HG02870 (cell line): ENCODE measurements at regions not wholly inside any gene's neighbourhood (a gene's known extent, or its start where the extent isn't known, plus 50 kb on each side); places are given as distances from the start of the nearest gene placed in this dataset.
"Not testable (repeated sequence)": the region's sequence is repeated elsewhere in the genome, so short reads cannot be mapped to it uniquely, and the experiment has no call there.

Experiments
- ATAC-seq: cut with Tn5 transposase; IDR thresholded peaks from one replicate; pipeline ENCODE4 v1.9.1; 2021; ENCODE audit warnings: mild to moderate bottlenecking, moderate library complexity; ENCODE audit not compliant: unreplicated experiment

DNA sequence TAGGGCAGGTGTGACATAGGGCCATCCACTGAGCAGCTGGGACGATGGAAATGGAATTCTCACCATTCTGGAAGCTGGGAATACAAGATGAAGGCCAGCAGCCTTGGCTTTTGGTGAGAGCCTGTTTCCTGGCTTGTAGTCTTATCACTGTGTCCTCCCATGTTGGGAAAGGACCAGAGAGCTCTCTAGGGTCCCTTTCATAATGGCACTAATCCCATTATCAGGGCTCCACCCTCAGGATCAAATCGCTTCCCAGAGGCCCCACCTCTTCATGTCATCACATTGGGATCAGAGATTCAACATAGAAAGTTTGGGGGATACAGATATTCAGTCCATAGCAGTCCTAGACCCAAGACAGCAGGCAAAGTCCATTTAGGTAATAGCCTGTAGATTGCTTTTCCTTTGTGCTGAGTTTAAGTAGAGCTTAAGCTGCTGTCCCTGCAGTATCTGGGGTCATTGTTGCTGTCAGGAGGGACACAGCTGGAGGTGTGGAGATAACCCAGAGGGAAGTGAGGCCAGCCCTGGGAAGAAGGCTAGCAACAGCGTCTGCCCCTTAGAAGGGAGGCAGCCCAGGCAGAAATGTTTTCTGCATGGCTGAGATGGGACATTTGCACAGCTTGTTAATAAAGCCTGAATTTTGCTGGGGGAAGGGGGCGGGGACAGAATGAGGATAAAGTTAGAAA is 136.5 kb upstream of the GPR12 start:
- no peak for ATAC-seq

DNA sequence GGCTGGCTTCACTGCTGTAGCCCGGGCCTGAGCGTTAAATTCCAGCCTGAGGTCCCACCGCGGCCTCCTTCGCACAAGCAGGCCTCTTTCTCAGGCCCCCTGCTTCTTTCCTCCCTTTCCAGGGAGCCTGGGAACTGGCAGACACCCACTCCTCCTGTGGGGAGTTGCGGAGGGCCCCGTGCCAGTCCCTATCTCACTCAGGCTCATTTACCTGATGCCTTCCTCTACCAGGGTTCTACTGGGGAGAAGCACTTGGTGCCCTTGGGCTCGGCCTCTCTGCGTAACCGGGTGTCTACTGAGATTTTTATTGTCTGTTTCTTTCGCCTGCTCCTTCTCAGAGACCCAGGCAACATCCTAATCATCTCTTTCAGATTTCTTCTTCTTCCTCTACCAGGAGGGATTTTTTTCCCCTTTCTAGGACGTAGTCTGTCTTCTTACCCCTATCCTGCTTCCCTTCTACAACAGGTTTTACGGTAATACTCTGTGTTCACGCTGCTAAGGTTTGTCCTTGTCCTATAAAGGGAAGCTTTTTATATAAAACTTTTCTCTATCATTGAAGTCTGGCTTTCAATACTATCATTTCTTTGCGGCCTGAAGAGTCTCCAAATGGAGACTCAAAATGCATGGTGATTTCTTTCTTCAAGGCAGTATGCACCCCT is 135.4 kb upstream of the GPR12 start:
- no peak for ATAC-seq

DNA sequence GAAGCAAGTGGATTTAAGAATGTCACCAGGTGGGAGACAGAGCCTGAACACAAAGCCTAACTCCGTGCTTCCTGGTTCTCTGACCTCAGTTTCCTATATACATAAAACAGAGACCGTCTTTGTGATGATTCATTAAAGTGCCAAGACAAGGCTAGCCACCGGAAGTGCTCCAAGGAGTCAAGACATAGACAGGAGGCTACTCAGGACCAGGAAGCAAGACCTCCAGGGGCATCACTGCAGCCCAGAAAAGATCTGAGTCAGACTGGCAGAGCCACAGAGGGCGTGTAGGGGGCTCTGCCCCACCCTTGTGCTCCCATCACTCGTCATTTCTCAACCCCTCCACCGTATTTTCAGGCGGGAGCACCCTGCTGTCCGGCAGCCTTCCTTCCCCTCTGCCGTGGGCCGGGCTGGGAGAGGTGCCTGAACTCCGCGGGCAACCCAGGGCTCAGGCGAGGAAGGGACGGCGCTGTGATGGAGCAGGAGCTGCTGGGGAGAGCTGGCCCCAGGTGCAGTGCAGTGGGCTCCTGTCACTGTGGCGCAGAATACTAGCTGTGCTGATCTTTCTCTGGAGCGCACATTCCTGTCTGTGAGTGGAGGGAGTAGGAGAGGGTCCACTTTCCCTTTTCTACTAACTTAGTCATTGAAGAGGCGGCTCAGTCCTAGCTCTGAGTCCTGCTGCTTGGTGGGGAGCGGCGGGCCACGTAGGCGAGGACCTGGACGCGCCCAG is 134.7 kb upstream of the GPR12 start:
- no peak for ATAC-seq

DNA sequence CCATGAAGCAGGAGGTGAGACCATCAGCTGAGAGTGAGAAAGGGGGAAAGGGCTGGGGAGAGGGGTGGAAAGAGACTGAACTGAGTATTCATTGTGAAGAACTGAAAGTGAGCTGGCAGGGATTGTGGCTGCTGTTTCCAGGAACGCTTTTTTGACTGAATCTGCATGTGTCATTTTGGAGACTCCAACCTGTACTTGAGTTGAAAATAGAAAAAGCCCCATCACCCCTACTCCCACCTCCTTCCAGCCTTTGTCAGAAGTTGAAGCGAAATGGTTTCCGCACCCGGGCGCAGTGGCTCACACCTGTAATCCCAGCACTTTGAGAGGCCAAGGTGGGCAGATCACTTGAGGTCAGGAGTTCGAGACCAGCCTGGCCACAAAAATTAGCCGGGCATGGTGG is 128.0 kb upstream of the GPR12 start:
- ATAC-seq = no peak

DNA sequence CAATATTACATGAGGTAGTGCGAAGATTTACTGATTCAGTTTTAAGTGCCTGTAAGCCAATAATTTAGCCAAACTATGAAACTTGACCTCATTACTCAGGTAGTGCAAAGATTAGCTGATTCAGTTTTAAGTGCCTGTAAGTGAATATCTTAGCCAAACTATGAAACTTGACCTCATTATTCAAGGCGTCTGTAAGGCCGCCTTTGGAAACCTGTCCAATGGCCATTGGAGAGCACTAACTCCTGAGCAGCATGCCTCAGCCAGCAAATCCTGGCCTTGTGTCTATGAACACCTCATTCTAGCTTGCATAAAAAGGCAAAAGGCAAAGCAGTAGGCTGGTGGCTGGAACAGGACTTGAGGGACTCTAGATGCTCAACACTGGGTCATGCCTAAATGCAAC is 127.0 kb upstream of the GPR12 start:
- ATAC-seq = no peak

DNA sequence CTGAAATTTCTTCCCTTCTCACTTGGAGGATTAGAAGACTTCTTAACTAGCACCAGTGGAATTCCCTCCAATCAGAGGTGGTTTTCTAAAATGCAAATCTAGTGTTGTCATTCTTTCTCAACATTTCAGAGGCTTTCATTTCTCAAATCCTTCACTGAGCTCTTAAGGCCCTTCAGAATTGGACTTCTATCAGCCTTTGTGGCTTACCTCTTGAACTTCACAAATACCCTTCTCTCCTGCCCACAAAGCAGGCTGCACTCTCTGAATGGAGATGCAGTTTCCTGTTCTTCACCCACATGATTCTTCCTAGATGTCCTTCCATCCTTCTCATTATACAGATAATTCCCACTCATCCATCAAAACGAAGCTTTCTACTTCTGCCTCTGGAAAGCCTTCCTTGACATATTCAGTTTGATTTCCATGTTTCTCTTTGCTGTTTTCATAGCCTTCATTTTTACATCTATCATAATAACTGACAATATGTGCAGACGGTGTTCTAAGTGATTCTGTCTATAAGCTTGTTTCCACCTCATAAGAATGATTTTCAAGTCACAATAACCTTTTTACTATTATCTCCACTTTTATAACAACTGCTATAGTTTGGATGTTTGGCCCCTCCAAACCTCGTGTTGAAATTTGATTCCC is 123.1 kb upstream of the GPR12 start:
- no peak for ATAC-seq

DNA sequence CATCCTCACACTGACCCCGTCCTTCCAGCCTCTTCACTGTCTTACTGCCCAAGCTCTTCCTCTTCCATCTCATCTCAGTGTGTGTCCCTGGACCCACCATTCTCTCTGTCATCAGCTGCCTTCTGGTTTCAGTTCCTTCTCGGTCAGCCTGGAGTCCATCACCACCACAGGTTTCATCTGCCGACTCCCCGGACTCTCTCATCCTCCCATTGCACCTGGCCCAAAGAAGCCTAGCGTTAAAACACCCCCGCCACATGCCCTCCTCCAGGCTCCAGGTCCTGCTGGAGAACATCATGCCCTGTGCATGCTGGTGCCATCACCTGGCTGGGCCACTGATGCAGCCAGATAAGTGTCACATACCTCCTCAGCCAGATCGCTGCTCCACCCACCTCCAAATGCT is 122.1 kb upstream of the GPR12 start:
- no peak for ATAC-seq

DNA sequence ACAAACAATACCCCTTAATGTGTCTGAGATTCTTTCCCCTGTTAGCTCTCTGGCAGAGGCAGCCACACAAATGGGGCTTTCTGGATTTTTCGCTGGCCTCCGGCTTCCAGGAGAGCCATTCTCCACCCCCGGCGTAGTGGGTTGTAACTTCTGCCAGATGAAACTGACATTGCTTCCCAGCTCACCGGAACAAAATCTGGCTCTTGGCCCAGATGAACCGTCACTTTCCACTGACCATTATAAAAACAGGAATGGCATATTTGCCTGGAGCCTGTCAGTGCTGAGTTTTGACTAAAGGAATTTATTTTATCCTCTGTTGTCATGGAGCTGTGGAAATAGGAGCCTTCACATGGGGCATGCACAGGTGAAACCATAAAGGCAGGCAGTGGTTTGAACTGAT is 120.6 kb upstream of the GPR12 start:
- no peak for ATAC-seq

DNA sequence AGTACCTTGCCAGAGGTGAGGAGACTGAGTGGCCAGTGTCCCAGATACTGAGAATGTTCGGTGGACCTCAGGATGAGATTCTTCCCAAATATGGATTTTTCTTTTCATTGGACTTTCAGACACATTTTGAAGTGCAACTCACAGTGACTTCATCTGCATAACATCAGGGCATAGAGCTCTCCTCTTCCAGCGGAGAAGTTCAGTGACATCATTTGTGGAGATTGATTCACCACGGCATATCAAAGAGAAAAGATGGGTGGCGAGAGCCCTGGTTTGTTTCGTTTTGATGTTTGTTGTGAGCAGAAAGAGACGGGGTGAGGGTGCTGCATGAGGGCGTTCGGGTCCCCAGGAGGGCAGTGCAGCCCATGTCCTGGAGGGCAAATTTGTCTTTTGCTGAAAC is 120.1 kb upstream of the GPR12 start:
- no peak for ATAC-seq

DNA sequence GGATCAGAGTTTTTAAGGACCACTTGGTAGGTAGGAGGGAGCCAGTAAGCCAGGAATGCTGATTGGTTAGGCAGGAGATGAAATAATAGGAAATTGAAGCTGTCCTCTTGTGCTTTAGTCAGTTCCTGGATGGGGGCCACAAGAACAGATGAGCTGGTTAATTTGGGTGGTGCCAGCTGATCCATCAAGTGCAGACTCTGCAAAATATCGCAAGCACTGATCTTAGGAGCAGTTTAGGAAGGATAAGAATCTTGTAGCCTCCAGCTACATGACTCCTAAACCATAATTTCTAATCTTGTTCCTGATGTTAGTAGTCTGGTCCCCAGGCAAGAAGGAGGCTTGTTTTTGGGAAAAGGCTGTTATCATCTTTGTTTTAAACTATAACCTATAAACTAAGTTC is 117.9 kb upstream of the GPR12 start:
- no peak for ATAC-seq

DNA sequence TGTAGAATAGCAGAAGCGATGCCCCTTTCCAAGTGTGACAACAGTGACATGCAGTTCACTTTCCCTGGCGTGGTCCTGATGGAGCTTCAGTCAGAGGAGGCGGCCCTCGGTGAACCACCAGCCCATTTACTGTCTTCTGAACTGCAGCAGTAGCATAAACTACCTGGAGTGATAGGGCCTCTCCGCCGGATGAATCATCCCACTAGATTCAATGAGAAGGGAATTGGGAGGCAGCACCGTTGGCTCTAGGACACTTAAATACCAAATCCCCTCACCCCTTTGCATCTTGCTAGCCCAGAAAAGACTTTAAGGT is 112.8 kb upstream of the GPR12 start:
- no peak for ATAC-seq

DNA sequence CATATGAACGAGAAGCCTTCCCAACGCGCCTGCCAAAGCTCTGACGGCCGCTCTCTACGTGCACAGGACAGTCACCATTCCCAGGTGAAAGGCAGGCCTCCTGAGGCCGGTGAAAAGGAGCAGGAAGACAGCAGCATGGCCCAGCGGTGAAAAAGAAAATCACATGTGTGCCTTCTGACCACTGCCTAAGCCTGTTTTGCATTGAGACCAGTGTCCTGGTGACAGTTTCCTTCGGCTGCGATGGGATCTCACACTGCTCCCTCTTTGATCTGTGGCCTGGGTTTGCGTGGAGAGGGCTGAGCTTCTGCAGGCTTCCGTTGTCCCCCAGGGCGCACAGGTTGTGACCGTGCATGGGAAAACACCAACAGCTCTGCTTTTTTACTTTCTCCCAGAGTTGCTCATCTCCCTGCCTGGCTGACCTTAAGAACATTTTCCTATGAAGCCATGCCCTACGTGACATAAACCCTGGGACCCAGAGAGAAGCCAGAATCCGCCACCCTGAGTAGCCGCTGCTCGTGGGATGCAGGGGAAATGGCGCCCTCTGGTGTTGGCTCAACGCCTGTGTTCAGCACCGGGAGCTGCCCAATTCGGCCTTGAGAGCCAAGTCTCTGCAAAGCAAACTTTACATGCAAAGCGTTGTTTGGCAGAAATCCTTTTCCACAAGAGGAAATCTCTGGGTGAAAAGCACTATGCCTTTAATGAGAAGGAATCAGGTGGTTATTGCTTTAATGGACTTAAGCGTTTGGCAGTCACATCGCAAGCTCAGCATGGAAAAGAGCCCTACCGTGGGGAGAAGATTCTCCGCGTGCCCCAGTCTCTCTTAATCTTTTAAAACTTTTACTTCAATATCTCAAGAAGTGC is 112.2 kb upstream of the GPR12 start:
- no peak for ATAC-seq

DNA sequence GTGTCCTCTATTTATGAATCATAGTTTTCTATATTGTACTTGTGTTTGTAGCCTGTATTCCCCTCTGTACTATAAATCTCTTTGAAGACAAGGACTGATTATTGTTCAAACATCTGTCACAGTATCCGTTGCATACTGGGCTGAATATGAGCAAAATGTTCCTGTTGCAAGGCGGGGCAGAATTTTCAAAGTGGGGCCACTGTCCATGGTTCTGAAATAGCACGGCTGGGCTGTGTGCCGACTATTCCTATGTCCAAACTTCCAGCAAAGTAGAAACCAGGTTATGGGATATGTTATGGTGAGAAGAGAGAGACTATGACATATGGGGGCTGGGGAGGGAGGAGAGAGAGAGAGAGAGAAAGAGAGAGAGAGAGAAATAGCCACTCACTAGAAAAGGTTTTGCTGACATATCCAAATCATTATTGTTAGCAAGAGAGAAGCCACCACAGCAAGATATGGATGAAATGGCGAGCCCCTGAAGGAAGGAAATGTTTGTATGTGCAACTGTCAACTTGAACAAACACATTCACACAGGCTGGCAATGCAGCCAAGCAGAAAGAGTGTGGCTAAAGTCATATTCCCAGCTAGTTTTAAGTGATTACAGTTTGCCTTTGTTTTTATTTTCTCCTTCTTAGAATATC is 107.0 kb upstream of the GPR12 start:
- ATAC-seq = no peak

DNA sequence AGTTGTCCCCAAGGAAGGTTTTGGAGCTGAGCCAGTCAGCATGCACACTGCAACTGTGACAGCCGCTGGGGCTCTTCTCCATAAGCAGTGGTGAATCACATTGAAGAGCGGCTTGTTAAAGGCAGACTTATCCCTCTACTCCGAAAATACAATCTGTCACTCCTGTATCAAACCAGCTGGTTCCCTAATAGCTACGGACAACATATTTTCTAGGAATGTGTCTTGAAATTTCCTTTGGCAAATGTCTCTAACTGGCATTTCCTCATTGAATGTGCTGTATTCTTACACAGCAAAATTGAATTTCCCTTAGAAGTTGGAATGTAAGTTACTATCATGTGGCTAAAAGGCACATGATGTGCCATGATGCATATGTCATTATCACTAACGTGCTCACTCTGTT is 104.0 kb upstream of the GPR12 start:
- no peak for ATAC-seq

DNA sequence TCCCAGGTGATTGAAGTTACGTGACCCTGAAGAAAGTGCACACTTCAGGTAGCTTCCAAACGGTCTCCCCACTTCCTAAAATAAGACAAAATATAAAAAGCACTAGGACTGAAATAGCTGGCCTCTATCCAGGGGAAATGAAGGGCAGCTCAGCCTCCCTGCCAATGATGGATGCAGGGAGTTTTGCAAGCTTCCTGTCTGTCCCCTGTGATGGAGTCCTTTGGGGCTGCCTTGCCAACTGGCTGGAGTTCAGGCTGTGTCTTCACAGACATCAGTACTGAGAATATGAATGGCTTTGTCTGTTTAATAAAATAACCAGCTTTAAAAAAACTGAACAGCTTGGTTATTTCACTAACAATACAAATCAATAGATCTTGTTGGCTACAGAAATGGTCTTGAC is 101.4 kb upstream of the GPR12 start:
- no peak for ATAC-seq

DNA sequence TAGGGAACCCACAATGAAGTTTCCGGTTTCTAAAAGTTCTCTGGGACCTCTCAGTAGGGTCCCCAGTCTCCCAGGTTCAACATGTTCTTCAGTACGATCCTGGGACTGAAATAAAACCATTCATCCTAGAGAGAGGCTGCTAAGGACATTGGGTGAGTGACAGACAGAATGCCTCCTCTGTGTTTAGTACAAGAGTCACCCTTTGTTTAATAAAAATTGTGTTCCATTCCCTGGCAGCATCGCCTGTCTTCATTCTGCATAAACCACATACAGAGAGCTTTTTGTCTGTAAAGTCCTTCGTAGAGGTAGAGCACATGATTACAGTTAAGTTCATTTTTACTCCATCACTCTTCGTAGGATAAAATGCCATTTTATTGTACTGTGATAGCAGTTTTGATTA is 95.3 kb upstream of the GPR12 start:
- ATAC-seq = no peak

DNA sequence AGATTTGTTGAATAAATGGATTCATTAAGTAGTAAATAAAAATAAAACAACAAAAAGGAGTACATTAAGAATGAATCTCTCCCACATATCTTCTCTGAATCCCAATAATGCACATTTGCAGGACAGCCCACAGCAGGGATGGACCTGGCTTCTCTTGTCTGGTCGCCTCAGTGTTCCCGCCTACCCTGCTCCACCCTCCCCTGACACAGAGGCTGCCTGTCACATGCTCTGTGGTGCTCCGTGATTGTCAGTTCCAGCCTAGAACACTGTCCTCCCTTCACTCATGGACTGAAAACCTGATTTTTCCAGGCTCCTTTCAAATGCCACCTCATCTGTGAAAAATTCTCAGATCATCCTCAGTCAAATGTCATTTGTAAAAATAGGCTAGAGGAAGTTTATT is 94.5 kb upstream of the GPR12 start:
- ATAC-seq = no peak

DNA sequence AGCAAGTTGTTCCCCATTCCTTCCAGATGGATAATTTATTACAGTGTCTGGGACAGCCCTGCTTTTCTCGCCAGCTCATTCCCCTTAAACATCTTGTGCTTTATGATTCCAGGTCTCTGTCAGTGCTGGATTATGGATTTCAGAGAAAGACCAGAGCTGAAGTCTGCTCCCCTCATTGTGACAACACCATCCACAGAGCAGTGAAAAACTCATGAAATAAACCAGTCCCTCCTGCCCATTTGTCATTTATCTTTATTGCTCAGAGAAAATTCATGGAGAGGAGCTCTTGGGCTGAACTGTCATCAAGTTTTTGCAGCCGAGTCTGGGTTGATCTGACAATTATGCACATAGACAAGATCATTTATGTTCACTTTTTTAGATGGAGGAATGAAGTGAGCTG is 92.7 kb upstream of the GPR12 start:
- ATAC-seq = no peak

DNA sequence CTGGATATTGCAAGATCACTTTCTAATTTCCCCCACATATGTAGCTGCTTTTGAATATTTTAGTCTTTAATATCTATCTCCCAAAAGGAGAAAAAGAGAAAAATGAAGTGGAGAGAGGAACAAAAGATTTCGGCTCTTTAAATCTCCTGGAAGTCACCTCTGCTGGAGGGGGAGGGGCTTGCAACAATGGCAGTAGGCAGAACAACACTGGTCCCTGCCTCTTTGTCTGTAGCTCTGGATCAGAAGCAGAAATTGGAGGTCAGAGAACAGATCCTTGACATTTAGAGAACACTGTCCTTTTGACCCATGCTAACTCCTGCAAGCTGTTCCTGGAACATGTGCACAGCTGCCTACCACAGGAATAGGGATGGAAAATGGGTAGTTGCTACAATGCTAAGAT is 86.7 kb upstream of the GPR12 start:
- ATAC-seq = no peak

DNA sequence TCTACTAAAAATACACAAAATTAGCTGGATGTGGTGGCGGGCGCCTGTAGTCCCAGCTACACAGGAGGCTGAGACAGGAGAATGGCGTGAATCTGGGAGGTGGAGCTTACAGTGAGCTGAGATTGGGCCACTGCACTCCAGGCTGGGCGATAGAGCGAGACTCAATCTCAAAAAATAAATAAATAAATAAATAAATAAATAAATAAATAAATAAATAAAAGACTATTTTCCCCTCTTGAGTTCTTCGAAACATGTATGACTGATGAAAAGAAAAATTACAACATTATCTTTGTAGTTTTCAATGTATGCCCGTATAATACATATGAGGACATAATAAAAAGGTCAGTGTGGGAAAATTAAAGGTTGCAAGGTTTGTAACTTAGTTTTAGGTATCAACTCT is 84.5 kb upstream of the GPR12 start:
- not testable (repeated sequence) for ATAC-seq

DNA sequence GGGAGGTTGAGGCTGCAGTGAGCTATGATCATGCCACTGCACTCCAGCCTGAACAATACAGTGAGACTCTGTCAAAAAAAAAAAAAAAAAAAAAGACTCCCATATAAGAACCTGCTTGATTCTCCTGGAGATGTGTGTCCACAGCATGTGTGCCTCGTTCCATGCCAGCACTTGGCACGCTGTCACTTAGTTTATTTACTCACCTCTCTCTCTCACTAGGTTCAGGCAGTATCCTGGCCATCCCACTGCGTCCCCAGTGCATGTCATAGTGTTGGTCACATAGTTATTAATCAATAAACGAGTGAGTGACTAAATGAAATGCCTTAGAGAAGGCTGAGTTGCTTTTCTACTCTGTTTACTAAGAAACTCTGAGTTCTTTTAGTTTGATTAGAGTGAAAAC is 79.1 kb upstream of the GPR12 start:
- no peak for ATAC-seq
